Activated CD4-positive, alpha-beta memory T cell treated with anti-CD3 and anti-CD28 coated beads for 36 hours (primary cell): ENCODE measurements at regions not wholly inside any gene's neighbourhood (a gene's known extent, or its start where the extent isn't known, plus 50 kb on each side); places are given as distances from the start of the nearest gene placed in this dataset.

Source experiments
- CTCF ChIA-PET: fragments of 350-600 bp; sonication (Branson Sonifier 250); formaldehyde crosslinking; loops from one replicate; lab custom pipeline; 2021; ENCODE audit warnings: antibody characterized with exemption, inconsistent platforms; lab: Charles Lee
- POLR2A ChIA-PET: fragments of 350-600 bp; sonication (Branson Sonifier 250); formaldehyde crosslinking; loops from one replicate; lab custom pipeline; 2021; ENCODE audit warnings: antibody characterized with exemption; lab: Charles Lee
- DNase-seq: peaks from one replicate; pipeline ENCODE4 v3.0.0-alpha.2; 2020
- H3K27ac Mint-ChIP-seq: one replicate; pipeline ENCODE4 v1.8.0; 2021; ENCODE audit warnings: mixed read lengths
- H3K27me3 Mint-ChIP-seq: one replicate; pipeline ENCODE4 v1.8.0; 2021; ENCODE audit warnings: mixed read lengths
- H3K36me3 Mint-ChIP-seq: one replicate; pipeline ENCODE4 v1.8.0; 2021; ENCODE audit warnings: mixed read lengths
- H3K4me1 Mint-ChIP-seq: one replicate; pipeline ENCODE4 v1.8.0; 2021; ENCODE audit warnings: low read depth, mixed read lengths
- H3K4me3 Mint-ChIP-seq: one replicate; pipeline ENCODE4 v1.8.0; 2021; ENCODE audit warnings: mild to moderate bottlenecking, mixed read lengths
- H3K9me3 Mint-ChIP-seq: one replicate; pipeline ENCODE4 v1.8.0; 2021; ENCODE audit warnings: mixed read lengths
- intact Hi-C: fragments of 100-400 bp; cut with micrococcal nuclease; formaldehyde crosslinking; loops from one replicate; pipeline ENCODE4 v1.15.1; 2023

GRCh38 chr18:47746615-47747014 is 183.8 kb downstream of the SMAD2 start:
- Mint-ChIP-seq H3K9me3 (no peaks in the 10 kb centered on the region), H3K27me3 (peaks cover 2% of the 10 kb centered on the region), H3K4me3 (no peak overlapping the region), H3K36me3 (no peaks in the 10 kb centered on the region), H3K27ac (no peak overlapping the region), H3K4me1 (no peaks in the 10 kb centered on the region)
- CTCF ChIA-PET = interaction anchor here (1.3 to 2.5 kb wide), 2 partner anchors 531 to 542 kb away, joined by 3 to 7 read pairs; no protein-coding TSS in a partner anchor
- POLR2A ChIA-PET = no interaction called here
- no peak for DNase-seq
- intact Hi-C loops = no loop called here

- DNase-seq = no peak
- Mint-ChIP-seq H3K9me3 (no peaks in the 10 kb centered on the region), H3K27ac (no peak overlapping the region), H3K36me3 (no peaks in the 10 kb centered on the region), H3K27me3 (peaks cover 2% of the 10 kb centered on the region), H3K4me1 (no peaks in the 10 kb centered on the region), H3K4me3 (no peak overlapping the region)
- POLR2A ChIA-PET = interaction anchor here (0.5 kb wide), 1 partner anchor 452 kb away, joined by 3 read pairs; no protein-coding TSS in a partner anchor
- CTCF ChIA-PET = no interaction called here
- intact Hi-C loops = no loop called here
Measured at GRCh38 chr18:47745227-47745626, 185.2 kb downstream of the SMAD2 start.

- H3K36me3 Mint-ChIP-seq = no peaks in the 10 kb centered on the region
- H3K9me3 Mint-ChIP-seq = peaks cover 3% of the 10 kb centered on the region
- no peak overlapping the region for H3K4me3 Mint-ChIP-seq
- ChIA-PET CTCF (interaction anchor here (1.1 to 2.5 kb wide), 2 partner anchors 11 to 19 kb away, joined by 3 to 10 read pairs; no protein-coding TSS in a partner anchor), POLR2A (no interaction called here)
- intact Hi-C loops = no loop called here
- DNase-seq = no peak
- no peak overlapping the region for H3K27ac Mint-ChIP-seq
- H3K27me3 Mint-ChIP-seq = peaks cover 24% of the 10 kb centered on the region
- no peaks in the 10 kb centered on the region for H3K4me1 Mint-ChIP-seq
Measured at GRCh38 chr18:47737956-47738355, 192.5 kb downstream of the SMAD2 start.

GRCh38 chr18:47737198-47737830 is 193.1 kb downstream of the SMAD2 start:
- no peak for DNase-seq
- intact Hi-C loops = no loop called here
- Mint-ChIP-seq H3K27me3 (peaks cover 25% of the 10 kb centered on the region), H3K4me3 (no peak overlapping the region), H3K36me3 (no peaks in the 10 kb centered on the region), H3K27ac (no peak overlapping the region), H3K9me3 (peaks cover 3% of the 10 kb centered on the region), H3K4me1 (no peaks in the 10 kb centered on the region)
- ChIA-PET CTCF (interaction anchor here (1.1 kb wide), 1 partner anchor 20 kb away, joined by 3 read pairs; no protein-coding TSS in a partner anchor), POLR2A (no interaction called here)

- DNase-seq = no peak
- peaks cover 3% of the 10 kb centered on the region for H3K9me3 Mint-ChIP-seq
- H3K4me3 Mint-ChIP-seq = no peak overlapping the region
- CTCF ChIA-PET = no interaction called here
- POLR2A ChIA-PET = no interaction called here
- H3K36me3 Mint-ChIP-seq = no peaks in the 10 kb centered on the region
- H3K27me3 Mint-ChIP-seq = peaks cover 25% of the 10 kb centered on the region
- intact Hi-C loops = no loop called here
- no peak overlapping the region for H3K27ac Mint-ChIP-seq
- no peaks in the 10 kb centered on the region for H3K4me1 Mint-ChIP-seq
Measured at GRCh38 chr18:47736376-47737140, 193.9 kb downstream of the SMAD2 start.

GRCh38 chr18:47735041-47735702 is 195.3 kb downstream of the SMAD2 start:
- Mint-ChIP-seq H3K36me3 (no peaks in the 10 kb centered on the region), H3K4me1 (no peaks in the 10 kb centered on the region), H3K27ac (no peak overlapping the region), H3K27me3 (peaks cover 25% of the 10 kb centered on the region), H3K9me3 (peaks cover 3% of the 10 kb centered on the region), H3K4me3 (no peak overlapping the region)
- intact Hi-C loops = no loop called here
- no peak for DNase-seq
- POLR2A ChIA-PET = no interaction called here
- CTCF ChIA-PET = no interaction called here

- POLR2A ChIA-PET = no interaction called here
- peaks cover 18% of the 10 kb centered on the region for H3K27me3 Mint-ChIP-seq
Measured at GRCh38 chr18:47731276-47731675, 199.2 kb downstream of the SMAD2 start.

GRCh38 chr18:47730795-47731194 is 199.7 kb downstream of the SMAD2 start:
- no peaks in the 10 kb centered on the region for H3K36me3 Mint-ChIP-seq
- H3K27me3 Mint-ChIP-seq = peaks cover 14% of the 10 kb centered on the region
- POLR2A ChIA-PET = no interaction called here
- H3K27ac Mint-ChIP-seq = no peak overlapping the region
- H3K4me3 Mint-ChIP-seq = no peak overlapping the region
- intact Hi-C loops = no loop called here
- H3K4me1 Mint-ChIP-seq = no peaks in the 10 kb centered on the region
- CTCF ChIA-PET = interaction anchor here (1.7 kb wide), 1 partner anchor 18 kb away, joined by 5 read pairs; no protein-coding TSS in a partner anchor
- H3K9me3 Mint-ChIP-seq = no peaks in the 10 kb centered on the region
- no peak for DNase-seq

More at GRCh38 chr18:47731276-47731675, 199.2 kb downstream of the SMAD2 start:
- no peaks in the 10 kb centered on the region for H3K4me1 Mint-ChIP-seq
- intact Hi-C loops = no loop called here
- no peak overlapping the region for H3K4me3 Mint-ChIP-seq
- no peaks in the 10 kb centered on the region for H3K36me3 Mint-ChIP-seq
- H3K27ac Mint-ChIP-seq = no peak overlapping the region
- DNase-seq = no peak
- no peaks in the 10 kb centered on the region for H3K9me3 Mint-ChIP-seq
- CTCF ChIA-PET = interaction anchor here (1.7 kb wide), 1 partner anchor 18 kb away, joined by 5 read pairs; no protein-coding TSS in a partner anchor

GRCh38 chr18:47729356-47729755 is 201.1 kb downstream of the SMAD2 start:
- ChIA-PET CTCF (no interaction called here), POLR2A (no interaction called here)
- H3K9me3 Mint-ChIP-seq = no peaks in the 10 kb centered on the region
- peaks cover 6% of the 10 kb centered on the region for H3K27me3 Mint-ChIP-seq
- intact Hi-C loops = no loop called here
- no peak for DNase-seq
- H3K4me1 Mint-ChIP-seq = no peaks in the 10 kb centered on the region
- no peaks in the 10 kb centered on the region for H3K36me3 Mint-ChIP-seq
- H3K27ac Mint-ChIP-seq = no peak overlapping the region
- no peak overlapping the region for H3K4me3 Mint-ChIP-seq

GRCh38 chr18:47728921-47729320 is 201.5 kb downstream of the SMAD2 start:
- CTCF ChIA-PET = no interaction called here
- H3K4me3 Mint-ChIP-seq = no peak overlapping the region
- H3K4me1 Mint-ChIP-seq = no peaks in the 10 kb centered on the region
- H3K36me3 Mint-ChIP-seq = no peaks in the 10 kb centered on the region
- DNase-seq = no peak
- POLR2A ChIA-PET = no interaction called here
- H3K9me3 Mint-ChIP-seq = no peaks in the 10 kb centered on the region
- H3K27ac Mint-ChIP-seq = no peak overlapping the region
- peaks cover 5% of the 10 kb centered on the region for H3K27me3 Mint-ChIP-seq
- intact Hi-C loops = no loop called here

GRCh38 chr18:47727409-47727808 is 203.1 kb downstream of the SMAD2 start:
- no peak for DNase-seq
- CTCF ChIA-PET = no interaction called here
- Mint-ChIP-seq H3K36me3 (no peaks in the 10 kb centered on the region), H3K27me3 (no peaks in the 10 kb centered on the region), H3K9me3 (no peaks in the 10 kb centered on the region), H3K27ac (no peak overlapping the region), H3K4me3 (no peak overlapping the region), H3K4me1 (no peaks in the 10 kb centered on the region)
- intact Hi-C loops = no loop called here
- POLR2A ChIA-PET = no interaction called here

GRCh38 chr18:47726550-47726949 is 203.9 kb downstream of the SMAD2 start:
- POLR2A ChIA-PET = no interaction called here
- no peaks in the 10 kb centered on the region for H3K36me3 Mint-ChIP-seq
- no peak for DNase-seq
- CTCF ChIA-PET = no interaction called here
- H3K9me3 Mint-ChIP-seq = no peaks in the 10 kb centered on the region
- no peaks in the 10 kb centered on the region for H3K4me1 Mint-ChIP-seq
- no peak overlapping the region for H3K27ac Mint-ChIP-seq
- H3K4me3 Mint-ChIP-seq = no peak overlapping the region
- intact Hi-C loops = no loop called here
- H3K27me3 Mint-ChIP-seq = no peaks in the 10 kb centered on the region
